Transverse colon (tissue), 4 donors: ENCODE measurements at regions not wholly inside any gene's neighbourhood (a gene's known extent, or its start where the extent isn't known, plus 50 kb on each side); places are given as distances from the start of the nearest gene placed in this dataset.

Source experiments
- POLR2AphosphoS5 ChIP-seq, 3 donors: sonication (generic); formaldehyde crosslinking; IDR thresholded peaks; one replicate each; pipeline ENCODE4 v1.6.1; 2016; ENCODE audit warnings: antibody characterized with exemption in 3 of 3
- TF ChIP-seq, protein P1 (sequence below), 5 experiments: fragments of 200-600 bp in 3 of 5; fragments of 450-650 bp in 2 of 5; sonication (generic) in 3 of 5; IDR thresholded peaks; 1 replicate in 2 of 5; 2 replicates in 3 of 5; pipeline ENCODE4 v1.5.1; 2016 to 2017; ENCODE audit warnings: antibody characterized with exemption in 5 of 5, inconsistent platforms in 3 of 5, mild to moderate bottlenecking in 2 of 5, moderate library complexity in 1 of 5

DNA sequence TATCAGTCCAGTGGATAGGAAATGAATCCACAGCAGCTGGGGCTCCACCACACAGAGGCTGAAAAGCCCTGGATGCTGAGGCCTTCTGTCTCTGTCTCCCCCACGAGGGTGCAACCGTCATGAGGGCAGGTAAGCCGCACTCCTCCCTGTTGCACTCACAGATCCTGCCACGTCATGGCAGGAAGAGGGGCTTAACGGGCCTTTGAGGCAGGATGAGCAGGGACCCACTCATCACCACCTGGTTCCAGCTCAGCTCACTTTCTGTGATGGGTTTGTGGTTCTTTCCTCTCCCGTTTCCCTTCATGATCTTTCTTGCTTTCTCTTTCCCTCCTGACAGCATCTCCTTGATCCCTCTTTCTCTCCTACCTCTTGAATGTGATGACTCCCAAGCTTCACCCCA is 575.2 kb downstream of the CCDC171 start:
- TF ChIP-seq, protein P1, sequence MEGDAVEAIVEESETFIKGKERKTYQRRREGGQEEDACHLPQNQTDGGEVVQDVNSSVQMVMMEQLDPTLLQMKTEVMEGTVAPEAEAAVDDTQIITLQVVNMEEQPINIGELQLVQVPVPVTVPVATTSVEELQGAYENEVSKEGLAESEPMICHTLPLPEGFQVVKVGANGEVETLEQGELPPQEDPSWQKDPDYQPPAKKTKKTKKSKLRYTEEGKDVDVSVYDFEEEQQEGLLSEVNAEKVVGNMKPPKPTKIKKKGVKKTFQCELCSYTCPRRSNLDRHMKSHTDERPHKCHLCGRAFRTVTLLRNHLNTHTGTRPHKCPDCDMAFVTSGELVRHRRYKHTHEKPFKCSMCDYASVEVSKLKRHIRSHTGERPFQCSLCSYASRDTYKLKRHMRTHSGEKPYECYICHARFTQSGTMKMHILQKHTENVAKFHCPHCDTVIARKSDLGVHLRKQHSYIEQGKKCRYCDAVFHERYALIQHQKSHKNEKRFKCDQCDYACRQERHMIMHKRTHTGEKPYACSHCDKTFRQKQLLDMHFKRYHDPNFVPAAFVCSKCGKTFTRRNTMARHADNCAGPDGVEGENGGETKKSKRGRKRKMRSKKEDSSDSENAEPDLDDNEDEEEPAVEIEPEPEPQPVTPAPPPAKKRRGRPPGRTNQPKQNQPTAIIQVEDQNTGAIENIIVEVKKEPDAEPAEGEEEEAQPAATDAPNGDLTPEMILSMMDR (IDR thresholded peaks at IDR 0.05): no peak
- no peak for TF ChIP-seq POLR2AphosphoS5 (IDR thresholded peaks at IDR 0.05)
